Ovary (tissue), 7 donors: ENCODE measurements at regions not wholly inside any gene's neighbourhood (a gene's known extent, or its start where the extent isn't known, plus 50 kb on each side); places are given as distances from the start of the nearest gene placed in this dataset.

Experiments
- DNase-seq, 5 donors: peaks; one replicate each; pipeline ENCODE4 v3.0.0-alpha.2; 2019 to 2020
- H3K27ac ChIP-seq, 2 donors: fragments of 200-600 bp; one replicate each; pipeline versions ENCODE4 v1.5.1 to v1.8.0; 2019 to 2022
- H3K27me3 ChIP-seq: fragments of 200-600 bp; one replicate; pipeline ENCODE4 v1.8.0; 2022
- H3K36me3 ChIP-seq: fragments of 200-600 bp; sonication (generic); one replicate; pipeline ENCODE4 v1.5.1; 2019
- H3K4me1 ChIP-seq: one replicate; pipeline ENCODE4 v1.8.1; 2013; ENCODE audit warnings: mild to moderate bottlenecking, moderate library complexity; ENCODE audit not compliant: insufficient read depth
- H3K4me3 ChIP-seq: fragments of 200-600 bp; sonication (generic); one replicate; pipeline ENCODE4 v1.5.1; 2017
- H3K9me3 ChIP-seq, 2 donors: fragments of 200-600 bp in 1 of 2; sonication (generic) in 1 of 2; one replicate each; pipeline versions ENCODE4 v1.5.1 to v1.8.1; 2013 to 2019; ENCODE audit warnings: mild to moderate bottlenecking in 1 of 2, moderate library complexity in 1 of 2
- EP300 ChIP-seq: sonication (generic); formaldehyde crosslinking; IDR thresholded peaks from one replicate; pipeline ENCODE4 v1.6.1; 2017; ENCODE audit warnings: antibody characterized with exemption
- POLR2A ChIP-seq: fragments of 450-650 bp; IDR thresholded peaks from one replicate; pipeline ENCODE4 v1.6.1; 2017; ENCODE audit warnings: antibody characterized with exemption, mild to moderate bottlenecking, moderate library complexity
- WGBS, 3 donors: extraction: QIAGEN DNeasy Blood & Tissue Kit in 1 of 3; methylation state at CpG; one replicate each; pipeline versions ENCODE4 v1.1.5 to v1.1.7; 2013 to 2017; 5-methylcytosine and 5-hydroxymethylcytosine counted together
- intact Hi-C, 4 donors: fragments of 100-400 bp; cut with DNase I; formaldehyde crosslinking; loops; one replicate each; pipeline versions ENCODE4 v1.11.0 to v1.15.1; 2022 to 2023
- TF ChIP-seq, protein P1 (sequence below), 3 donors: fragments of 450-650 bp in 2 of 3; fragments of 200-600 bp in 1 of 3; IDR thresholded peaks; one replicate each; pipeline versions ENCODE4 v1.5.1 to v1.8.0; 2016 to 2022; ENCODE audit warnings: antibody characterized with exemption in 3 of 3, mild to moderate bottlenecking in 1 of 3
- donor health status: DM: no; HTN: no; CAD: no; lungs with moderate emphysema.
- donor health status: DM: no; HTN: no; CAD: no.
- donor health status: Bipolar disorder and iron deficiency.
- donor health status: DM: no; HTN: no; CAD: no.
- donor health status: DM: yes; HTN: yes; CAD: no.

- intact Hi-C loops: no loop called here
- no peak for DNase-seq
- 63 to 67% (median 64%) methylated on average over 3 of the region's 3 CpGs for WGBS, 3 donors
- no peaks in the 10 kb centered on the region for H3K27me3 ChIP-seq
- H3K9me3 ChIP-seq: no peaks in the 10 kb centered on the region
- no peaks in the 10 kb centered on the region for H3K36me3 ChIP-seq
- TF ChIP-seq EP300 (no peak), POLR2A (no peak)
- TF ChIP-seq, protein P1, sequence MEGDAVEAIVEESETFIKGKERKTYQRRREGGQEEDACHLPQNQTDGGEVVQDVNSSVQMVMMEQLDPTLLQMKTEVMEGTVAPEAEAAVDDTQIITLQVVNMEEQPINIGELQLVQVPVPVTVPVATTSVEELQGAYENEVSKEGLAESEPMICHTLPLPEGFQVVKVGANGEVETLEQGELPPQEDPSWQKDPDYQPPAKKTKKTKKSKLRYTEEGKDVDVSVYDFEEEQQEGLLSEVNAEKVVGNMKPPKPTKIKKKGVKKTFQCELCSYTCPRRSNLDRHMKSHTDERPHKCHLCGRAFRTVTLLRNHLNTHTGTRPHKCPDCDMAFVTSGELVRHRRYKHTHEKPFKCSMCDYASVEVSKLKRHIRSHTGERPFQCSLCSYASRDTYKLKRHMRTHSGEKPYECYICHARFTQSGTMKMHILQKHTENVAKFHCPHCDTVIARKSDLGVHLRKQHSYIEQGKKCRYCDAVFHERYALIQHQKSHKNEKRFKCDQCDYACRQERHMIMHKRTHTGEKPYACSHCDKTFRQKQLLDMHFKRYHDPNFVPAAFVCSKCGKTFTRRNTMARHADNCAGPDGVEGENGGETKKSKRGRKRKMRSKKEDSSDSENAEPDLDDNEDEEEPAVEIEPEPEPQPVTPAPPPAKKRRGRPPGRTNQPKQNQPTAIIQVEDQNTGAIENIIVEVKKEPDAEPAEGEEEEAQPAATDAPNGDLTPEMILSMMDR (IDR thresholded peaks at IDR 0.05): no peak
- H3K27ac ChIP-seq: no peak overlapping the region
- no peak overlapping the region for H3K4me3 ChIP-seq
- H3K4me1 ChIP-seq: no peaks in the 10 kb centered on the region
Observed at GRCh38 chr10:118496525-118496924, 98.9 kb downstream of the PRLHR start.

GRCh38 chr10:118495499-118495898 is 99.9 kb downstream of the PRLHR start:
- no peaks in the 10 kb centered on the region for H3K4me1 ChIP-seq
- 64 to 90% (median 79%) methylated on average over 2 of the region's 2 CpGs for WGBS, 3 donors
- H3K27me3 ChIP-seq: no peaks in the 10 kb centered on the region
- H3K27ac ChIP-seq: no peak overlapping the region
- TF ChIP-seq, protein P1 (IDR thresholded peaks at IDR 0.05): no peak
- no peak for TF ChIP-seq EP300
- no peak for TF ChIP-seq POLR2A
- DNase-seq: no peak
- H3K36me3 ChIP-seq: no peaks in the 10 kb centered on the region
- intact Hi-C loops: no loop called here
- no peak overlapping the region for H3K4me3 ChIP-seq
- no peaks in the 10 kb centered on the region for H3K9me3 ChIP-seq

- no peaks in the 10 kb centered on the region for H3K4me1 ChIP-seq
- intact Hi-C loops: no loop called here
- no peaks in the 10 kb centered on the region for H3K36me3 ChIP-seq
- DNase-seq: no peak
- no peak overlapping the region for H3K4me3 ChIP-seq
- 4 to 37% (median 30%) methylated on average over 1 of the region's 1 CpG for WGBS, 3 donors
- H3K9me3 ChIP-seq: no peaks in the 10 kb centered on the region
- no peaks in the 10 kb centered on the region for H3K27me3 ChIP-seq
- TF ChIP-seq EP300: no peak
- no peak for TF ChIP-seq POLR2A
- TF ChIP-seq, protein P1 (IDR thresholded peaks at IDR 0.05): no peak
- H3K27ac ChIP-seq: no peak overlapping the region
Observed at GRCh38 chr10:118491055-118491454, 104.4 kb downstream of the PRLHR start.

- no peak for DNase-seq
- 70 to 72% (median 72%) methylated on average over 7 of the region's 7 CpGs for WGBS, 3 donors
- Histone ChIP-seq H3K4me1 (no peaks in the 10 kb centered on the region), H3K36me3 (no peaks in the 10 kb centered on the region), H3K9me3 (no peaks in the 10 kb centered on the region), H3K27me3 (no peaks in the 10 kb centered on the region), H3K4me3 (no peak overlapping the region), H3K27ac (no peak overlapping the region)
- TF ChIP-seq, protein P1 (IDR thresholded peaks at IDR 0.05): no peak
- TF ChIP-seq EP300 (no peak), POLR2A (no peak)
- intact Hi-C loops: no loop called here
Observed at GRCh38 chr10:118488710-118489497, 106.5 kb downstream of the PRLHR start.
